PC-9 (cell line): ENCODE measurements at regions not wholly inside any gene's neighbourhood (a gene's known extent, or its start where the extent isn't known, plus 50 kb on each side); places are given as distances from the start of the nearest gene placed in this dataset.

Experiments
- CTCF ChIP-seq: fragments of 200-600 bp; sonication (generic); conservative IDR thresholded peaks from 2 replicates; pipeline ENCODE4 v1.6.1; 2017; ENCODE audit warnings: mixed run types, antibody characterized with exemption, mild to moderate bottlenecking, moderate library complexity
- EZH2 ChIP-seq: fragments of 200-600 bp; sonication (generic); IDR thresholded peaks from 2 replicates; pipeline ENCODE4 v1.8.0; 2017; ENCODE audit warnings: antibody characterized with exemption, low read depth

GRCh38 chr2:160911258-160911657, 249.0 kb upstream of the TANK start:
- TF ChIP-seq CTCF (no peak), EZH2 (no peak)
